ENCODE measurements at regions not wholly inside any gene's neighbourhood (a gene's known extent, or its start where the extent isn't known, plus 50 kb on each side); places are given as distances from the start of the nearest gene placed in this dataset.

GRCh38 chr17:72486806-72487205, 366.0 kb downstream of the SOX9 start:
- TF ChIP-seq CTCF (IDR thresholded peaks at IDR 0.05; ENCODE audit: unreplicated experiment), result no peak
- no peak overlapping the region for H3K27ac Mint-ChIP-seq (ENCODE audit: unreplicated experiment)

GRCh38 chr17:72487731-72488494, 367.1 kb downstream of the SOX9 start:
- H3K27me3 Mint-ChIP-seq (ENCODE audit: unreplicated experiment), result peaks cover 2% of the 10 kb centered on the region
- H3K9me3 Mint-ChIP-seq (ENCODE audit: unreplicated experiment), result peaks cover 5% of the 10 kb centered on the region
- H3K4me3 Mint-ChIP-seq (ENCODE audit: unreplicated experiment), result no peak overlapping the region
- TF ChIP-seq CTCF (IDR thresholded peaks at IDR 0.05; ENCODE audit: unreplicated experiment), result no peak
- no peaks in the 10 kb centered on the region for H3K36me3 Mint-ChIP-seq (ENCODE audit: low read depth, unreplicated experiment)
- DNase-seq (ENCODE audit: low spot score), result no peak
- no peak overlapping the region for H3K27ac Mint-ChIP-seq (ENCODE audit: unreplicated experiment)
- no peaks in the 10 kb centered on the region for H3K4me1 Mint-ChIP-seq (ENCODE audit: unreplicated experiment)

More at GRCh38 chr17:72486806-72487205, 366.0 kb downstream of the SOX9 start:
- Mint-ChIP-seq H3K4me1 (ENCODE audit: unreplicated experiment) (no peaks in the 10 kb centered on the region), H3K36me3 (ENCODE audit: low read depth, unreplicated experiment) (no peaks in the 10 kb centered on the region), H3K9me3 (ENCODE audit: unreplicated experiment) (peaks cover 5% of the 10 kb centered on the region), H3K4me3 (ENCODE audit: unreplicated experiment) (no peak overlapping the region), H3K27me3 (ENCODE audit: unreplicated experiment) (peaks cover 2% of the 10 kb centered on the region)
- no peak for DNase-seq (ENCODE audit: low spot score)

- DNase-seq (ENCODE audit: low spot score), result no peak
- no peaks in the 10 kb centered on the region for H3K9me3 Mint-ChIP-seq (ENCODE audit: unreplicated experiment)
- no peak overlapping the region for H3K4me3 Mint-ChIP-seq (ENCODE audit: unreplicated experiment)
- H3K27me3 Mint-ChIP-seq (ENCODE audit: unreplicated experiment), result peaks cover 2% of the 10 kb centered on the region
- H3K4me1 Mint-ChIP-seq (ENCODE audit: unreplicated experiment), result no peaks in the 10 kb centered on the region
- H3K27ac Mint-ChIP-seq (ENCODE audit: unreplicated experiment), result no peak overlapping the region
- TF ChIP-seq CTCF (IDR thresholded peaks at IDR 0.05; ENCODE audit: unreplicated experiment), result no peak
- H3K36me3 Mint-ChIP-seq (ENCODE audit: low read depth, unreplicated experiment), result no peaks in the 10 kb centered on the region
These were observed 367.9 kb downstream of the SOX9 start for GRCh38 chr17:72488555-72489271.

- peaks cover 2% of the 10 kb centered on the region for H3K27me3 Mint-ChIP-seq (ENCODE audit: unreplicated experiment)
- no peak overlapping the region for H3K27ac Mint-ChIP-seq (ENCODE audit: unreplicated experiment)
- H3K36me3 Mint-ChIP-seq (ENCODE audit: low read depth, unreplicated experiment), result no peaks in the 10 kb centered on the region
- H3K4me1 Mint-ChIP-seq (ENCODE audit: unreplicated experiment), result no peaks in the 10 kb centered on the region
- DNase-seq (ENCODE audit: low spot score), result no peak
- H3K9me3 Mint-ChIP-seq (ENCODE audit: unreplicated experiment), result no peaks in the 10 kb centered on the region
- no peak for TF ChIP-seq CTCF (IDR thresholded peaks at IDR 0.05; ENCODE audit: unreplicated experiment)
- no peak overlapping the region for H3K4me3 Mint-ChIP-seq (ENCODE audit: unreplicated experiment)
These were observed 368.4 kb downstream of the SOX9 start for GRCh38 chr17:72489272-72489641.

- Mint-ChIP-seq H3K4me1 (ENCODE audit: unreplicated experiment) (no peaks in the 10 kb centered on the region), H3K27ac (ENCODE audit: unreplicated experiment) (no peak overlapping the region), H3K27me3 (ENCODE audit: unreplicated experiment) (peaks cover 3% of the 10 kb centered on the region), H3K9me3 (ENCODE audit: unreplicated experiment) (no peaks in the 10 kb centered on the region), H3K4me3 (ENCODE audit: unreplicated experiment) (no peak overlapping the region), H3K36me3 (ENCODE audit: low read depth, unreplicated experiment) (no peaks in the 10 kb centered on the region)
- DNase-seq (ENCODE audit: low spot score), result no peak
- no peak for TF ChIP-seq CTCF (IDR thresholded peaks at IDR 0.05; ENCODE audit: unreplicated experiment)
These were observed 370.3 kb downstream of the SOX9 start for GRCh38 chr17:72491102-72491501.
